GM23338 (cell line): ENCODE measurements at regions not wholly inside any gene's neighbourhood (a gene's known extent, or its start where the extent isn't known, plus 50 kb on each side); places are given as distances from the start of the nearest gene placed in this dataset.

Experiments used
- CTCF ChIP-seq, 2 experiments: fragments of 200-600 bp in 1 of 2; sonication (generic) in 1 of 2; conservative IDR thresholded peaks; 2 replicates each; pipeline versions ENCODE4 v1.5.1 to v1.6.1; 2016 to 2017; ENCODE audit warnings: antibody characterized with exemption in 2 of 2, low read depth in 2 of 2, mild to moderate bottlenecking in 2 of 2, moderate library complexity in 1 of 2
- EZH2 ChIP-seq: fragments of 200-600 bp; sonication (generic); IDR thresholded peaks from one replicate; pipeline ENCODE4 v1.8.0; 2017; ENCODE audit warnings: antibody characterized with exemption, mild to moderate bottlenecking, low read depth; ENCODE audit not compliant: unreplicated experiment

- TF ChIP-seq CTCF (conservative IDR thresholded peaks at IDR 0.05; ENCODE audit: low read depth in 2 of 2) (no peak), EZH2 (no peak)
These were observed 204.8 kb downstream of the TPBG start for GRCh38 chr6:82568290-82568993.
